Glutamatergic neuron (in vitro differentiated cells): ENCODE measurements at regions not wholly inside any gene's neighbourhood (a gene's known extent, or its start where the extent isn't known, plus 50 kb on each side); places are given as distances from the start of the nearest gene placed in this dataset.

Source experiments
- DNase-seq: peaks from one replicate; pipeline ENCODE4 v3.0.0; 2022
- H3K27ac Mint-ChIP-seq: one replicate; pipeline ENCODE4 v1.8.0; 2020; ENCODE audit warnings: mild to moderate bottlenecking, mixed read lengths, inconsistent platforms; ENCODE audit not compliant: unreplicated experiment
- H3K27me3 Mint-ChIP-seq: one replicate; pipeline ENCODE4 v1.8.0; 2020; ENCODE audit warnings: mild to moderate bottlenecking, moderate library complexity, mixed read lengths, inconsistent platforms; ENCODE audit not compliant: unreplicated experiment
- H3K36me3 Mint-ChIP-seq: one replicate; pipeline ENCODE4 v1.8.0; 2020; ENCODE audit warnings: mild to moderate bottlenecking, mixed read lengths, inconsistent platforms; ENCODE audit not compliant: unreplicated experiment
- H3K4me1 Mint-ChIP-seq: one replicate; pipeline ENCODE4 v1.8.0; 2020; ENCODE audit warnings: mild to moderate bottlenecking, low read depth, mixed read lengths, inconsistent platforms; ENCODE audit not compliant: unreplicated experiment
- H3K4me3 Mint-ChIP-seq: one replicate; pipeline ENCODE4 v1.8.0; 2020; ENCODE audit warnings: mild to moderate bottlenecking, mixed read lengths, inconsistent platforms; ENCODE audit not compliant: unreplicated experiment
- H3K9me3 Mint-ChIP-seq: one replicate; pipeline ENCODE4 v1.8.0; 2020; ENCODE audit warnings: mild to moderate bottlenecking, moderate library complexity, mixed read lengths, inconsistent platforms; ENCODE audit not compliant: unreplicated experiment
- TF ChIP-seq, protein P1 (sequence below): fragments of 200-600 bp; sonication (generic); IDR thresholded peaks from one replicate; pipeline ENCODE4 v1.5.0; 2021; ENCODE audit not compliant: partially characterized antibody, unreplicated experiment

DNA sequence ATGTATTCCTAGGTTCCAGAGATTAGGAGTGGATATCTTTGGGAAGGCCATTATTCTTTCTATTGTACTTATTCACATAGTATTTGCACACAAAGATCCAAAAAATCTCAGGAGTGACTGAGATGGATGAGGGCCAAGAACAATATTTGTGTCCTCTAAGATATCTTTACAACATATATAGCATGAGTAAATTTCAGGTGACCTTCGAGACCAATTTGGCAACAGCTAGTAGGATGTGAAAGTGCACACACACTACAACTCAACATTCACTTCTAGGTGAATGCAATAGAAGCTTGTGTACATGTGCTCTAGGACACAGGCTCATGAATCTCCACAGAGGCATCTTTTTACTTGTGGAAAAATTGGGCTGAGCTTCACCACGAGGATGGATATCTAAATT, 224.0 kb downstream of the C1orf94 start:
- no peak overlapping the region for H3K4me3 Mint-ChIP-seq
- H3K36me3 Mint-ChIP-seq = no peaks in the 10 kb centered on the region
- no peak for DNase-seq
- no peaks in the 10 kb centered on the region for H3K9me3 Mint-ChIP-seq
- peaks cover 2% of the 10 kb centered on the region for H3K4me1 Mint-ChIP-seq
- no peaks in the 10 kb centered on the region for H3K27me3 Mint-ChIP-seq
- TF ChIP-seq, protein P1, sequence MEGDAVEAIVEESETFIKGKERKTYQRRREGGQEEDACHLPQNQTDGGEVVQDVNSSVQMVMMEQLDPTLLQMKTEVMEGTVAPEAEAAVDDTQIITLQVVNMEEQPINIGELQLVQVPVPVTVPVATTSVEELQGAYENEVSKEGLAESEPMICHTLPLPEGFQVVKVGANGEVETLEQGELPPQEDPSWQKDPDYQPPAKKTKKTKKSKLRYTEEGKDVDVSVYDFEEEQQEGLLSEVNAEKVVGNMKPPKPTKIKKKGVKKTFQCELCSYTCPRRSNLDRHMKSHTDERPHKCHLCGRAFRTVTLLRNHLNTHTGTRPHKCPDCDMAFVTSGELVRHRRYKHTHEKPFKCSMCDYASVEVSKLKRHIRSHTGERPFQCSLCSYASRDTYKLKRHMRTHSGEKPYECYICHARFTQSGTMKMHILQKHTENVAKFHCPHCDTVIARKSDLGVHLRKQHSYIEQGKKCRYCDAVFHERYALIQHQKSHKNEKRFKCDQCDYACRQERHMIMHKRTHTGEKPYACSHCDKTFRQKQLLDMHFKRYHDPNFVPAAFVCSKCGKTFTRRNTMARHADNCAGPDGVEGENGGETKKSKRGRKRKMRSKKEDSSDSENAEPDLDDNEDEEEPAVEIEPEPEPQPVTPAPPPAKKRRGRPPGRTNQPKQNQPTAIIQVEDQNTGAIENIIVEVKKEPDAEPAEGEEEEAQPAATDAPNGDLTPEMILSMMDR = no peak
- H3K27ac Mint-ChIP-seq = no peak overlapping the region

DNA sequence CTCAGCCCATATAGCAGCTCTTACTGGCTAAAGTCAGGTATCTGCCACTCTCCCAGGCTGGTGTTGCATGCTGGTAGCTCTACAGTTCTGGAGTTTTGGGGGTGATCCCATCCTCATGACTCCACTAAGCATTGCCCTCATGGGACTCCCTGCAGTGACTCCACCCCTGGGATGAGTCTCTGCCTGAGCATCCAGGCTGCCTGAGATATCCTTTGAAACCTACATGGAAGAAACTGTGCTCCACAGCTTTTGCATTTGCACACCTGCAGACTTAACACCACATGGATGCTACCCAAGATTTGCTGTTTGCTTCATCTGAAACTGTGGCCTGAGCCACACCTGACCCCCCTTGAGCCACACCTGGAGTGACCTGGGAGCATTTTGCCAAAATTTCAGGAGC, 226.4 kb downstream of the C1orf94 start:
- Mint-ChIP-seq H3K4me1 (peaks cover 4% of the 10 kb centered on the region), H3K36me3 (no peaks in the 10 kb centered on the region), H3K27me3 (no peaks in the 10 kb centered on the region), H3K9me3 (no peaks in the 10 kb centered on the region), H3K4me3 (no peak overlapping the region), H3K27ac (no peak overlapping the region)
- TF ChIP-seq, protein P1 = no peak
- no peak for DNase-seq

DNA sequence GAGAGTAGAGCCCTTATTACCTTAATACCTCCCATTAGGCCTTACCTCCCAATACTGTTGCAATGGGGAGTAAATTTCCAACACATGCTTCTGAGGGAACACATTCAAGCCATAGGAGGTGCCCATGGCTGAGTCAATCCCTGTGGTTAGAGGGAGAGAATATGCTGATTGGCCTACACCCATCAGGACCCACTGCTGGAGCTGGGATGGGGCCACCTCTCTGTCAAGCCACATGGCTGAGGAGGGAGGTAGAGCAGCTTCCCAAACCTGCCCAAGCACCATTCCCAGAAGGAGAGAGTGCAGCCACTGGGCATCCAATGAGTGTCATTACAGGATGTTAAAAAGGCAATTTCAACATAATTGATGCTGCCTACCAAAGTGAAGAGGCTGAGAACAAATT, 228.1 kb downstream of the C1orf94 start:
- Mint-ChIP-seq H3K27me3 (no peaks in the 10 kb centered on the region), H3K4me3 (no peak overlapping the region), H3K27ac (no peak overlapping the region), H3K36me3 (peaks cover 4% of the 10 kb centered on the region), H3K9me3 (no peaks in the 10 kb centered on the region), H3K4me1 (peaks cover 4% of the 10 kb centered on the region)
- DNase-seq = no peak
- TF ChIP-seq, protein P1 = no peak

DNA sequence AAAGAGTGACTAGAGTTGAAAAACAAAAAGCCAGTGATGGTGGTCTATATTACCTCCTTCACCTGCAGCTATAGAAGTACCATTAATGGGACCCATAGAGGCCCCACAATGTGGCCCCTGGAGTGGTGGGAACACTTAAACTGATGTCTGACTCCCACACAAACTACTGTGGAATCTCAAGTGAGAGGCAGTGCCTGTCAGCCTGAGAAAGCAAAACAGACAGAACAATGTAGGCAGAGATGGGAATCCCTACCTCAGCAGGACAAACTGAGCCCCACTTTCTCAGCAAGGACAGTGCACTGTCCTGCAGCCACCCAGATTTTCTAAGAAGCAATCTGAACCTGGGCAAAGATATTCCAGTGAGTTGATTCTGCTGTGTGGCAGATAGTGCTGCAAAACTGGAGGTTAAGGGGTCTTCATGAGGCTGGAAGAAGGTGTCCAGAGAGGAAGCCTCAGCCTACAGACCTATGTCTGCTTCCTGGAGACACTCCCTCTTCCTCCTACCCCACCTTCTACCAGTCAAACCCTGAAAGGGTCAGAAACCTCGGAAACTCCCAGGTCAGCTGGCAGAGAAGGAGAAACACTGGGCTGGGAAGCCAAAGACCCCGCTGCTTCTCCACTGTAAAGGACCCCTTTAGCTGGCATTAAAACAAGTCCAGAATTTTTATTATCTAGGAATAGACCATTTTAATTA, 228.7 kb downstream of the C1orf94 start:
- H3K36me3 Mint-ChIP-seq = peaks cover 4% of the 10 kb centered on the region
- H3K4me1 Mint-ChIP-seq = peaks cover 4% of the 10 kb centered on the region
- no peak for DNase-seq
- no peak overlapping the region for H3K4me3 Mint-ChIP-seq
- H3K27ac Mint-ChIP-seq = no peak overlapping the region
- no peaks in the 10 kb centered on the region for H3K27me3 Mint-ChIP-seq
- TF ChIP-seq, protein P1 = no peak
- no peaks in the 10 kb centered on the region for H3K9me3 Mint-ChIP-seq

DNA sequence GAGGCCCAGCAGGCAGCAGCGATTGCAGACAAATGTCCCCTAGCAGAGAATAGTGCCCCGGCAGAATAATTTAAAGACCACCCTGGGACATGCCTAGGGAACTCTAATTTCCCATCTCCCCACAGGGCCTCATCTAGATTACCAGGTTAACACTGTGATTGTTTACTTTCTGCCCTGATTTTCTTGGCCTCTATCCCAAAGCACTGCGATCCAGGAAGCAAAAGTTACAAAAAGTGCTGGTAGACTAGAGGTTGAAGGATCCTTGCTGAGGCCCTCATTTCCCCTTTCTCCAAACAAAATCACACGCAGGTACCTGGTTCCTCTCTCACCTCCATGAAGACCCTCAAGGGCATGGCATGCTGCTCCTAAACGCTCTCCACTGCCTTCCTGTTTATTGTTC, 229.7 kb downstream of the C1orf94 start:
- H3K27me3 Mint-ChIP-seq = no peaks in the 10 kb centered on the region
- H3K27ac Mint-ChIP-seq = no peak overlapping the region
- H3K9me3 Mint-ChIP-seq = no peaks in the 10 kb centered on the region
- peaks cover 4% of the 10 kb centered on the region for H3K4me1 Mint-ChIP-seq
- no peak for DNase-seq
- H3K36me3 Mint-ChIP-seq = peaks cover 4% of the 10 kb centered on the region
- TF ChIP-seq, protein P1 = no peak
- H3K4me3 Mint-ChIP-seq = no peak overlapping the region
